Tibial artery (tissue), 4 donors: ENCODE measurements at regions not wholly inside any gene's neighbourhood (a gene's known extent, or its start where the extent isn't known, plus 50 kb on each side); places are given as distances from the start of the nearest gene placed in this dataset.

ENCODE experiments used
- DNase-seq, 2 donors: peaks; one replicate each; pipeline ENCODE4 v3.0.0-alpha.2; 2019
- H3K27ac ChIP-seq, 2 donors: fragments of 200-600 bp; sonication (generic) in 1 of 2; 1 replicate in 1 of 2; 2 replicates in 1 of 2; pipeline ENCODE4 v1.5.1; 2018 to 2019; ENCODE audit warnings: mild to moderate bottlenecking in 1 of 2
- H3K27me3 ChIP-seq, 2 donors: fragments of 200-600 bp; sonication (generic) in 1 of 2; one replicate each; pipeline versions ENCODE4 v1.5.1 to v1.6.0; 2016 to 2019
- H3K36me3 ChIP-seq, 3 donors: fragments of 200-600 bp; sonication (generic) in 2 of 3; one replicate each; pipeline ENCODE4 v1.5.1; 2016 to 2019; ENCODE audit warnings: mild to moderate bottlenecking in 2 of 3
- H3K4me1 ChIP-seq, 4 donors: fragments of 200-600 bp; sonication (generic) in 2 of 4; 1 replicate in 3 of 4; 2 replicates in 1 of 4; pipeline ENCODE4 v1.5.1; 2016 to 2019
- H3K4me3 ChIP-seq, 2 donors: fragments of 200-600 bp; sonication (generic) in 1 of 2; 1 replicate in 1 of 2; 2 replicates in 1 of 2; pipeline ENCODE4 v1.5.1; 2018 to 2019; ENCODE audit warnings: mild to moderate bottlenecking in 2 of 2
- H3K9me3 ChIP-seq, 3 donors: fragments of 200-600 bp; sonication (generic) in 1 of 3; one replicate each; pipeline ENCODE4 v1.5.1; 2016 to 2019
- CTCF ChIP-seq, 2 experiments: fragments of 200-600 bp in 1 of 2; fragments of 450-650 bp in 1 of 2; IDR thresholded peaks; one replicate each; pipeline ENCODE4 v1.5.1; 2017 to 2019; ENCODE audit warnings: antibody characterized with exemption in 2 of 2, mild to moderate bottlenecking in 1 of 2, moderate library complexity in 1 of 2
- intact Hi-C: fragments of 100-400 bp; cut with DNase I; formaldehyde crosslinking; loops from one replicate; pipeline ENCODE4 v1.15.0; 2023; ENCODE audit warnings: low total_unique reads

DNA sequence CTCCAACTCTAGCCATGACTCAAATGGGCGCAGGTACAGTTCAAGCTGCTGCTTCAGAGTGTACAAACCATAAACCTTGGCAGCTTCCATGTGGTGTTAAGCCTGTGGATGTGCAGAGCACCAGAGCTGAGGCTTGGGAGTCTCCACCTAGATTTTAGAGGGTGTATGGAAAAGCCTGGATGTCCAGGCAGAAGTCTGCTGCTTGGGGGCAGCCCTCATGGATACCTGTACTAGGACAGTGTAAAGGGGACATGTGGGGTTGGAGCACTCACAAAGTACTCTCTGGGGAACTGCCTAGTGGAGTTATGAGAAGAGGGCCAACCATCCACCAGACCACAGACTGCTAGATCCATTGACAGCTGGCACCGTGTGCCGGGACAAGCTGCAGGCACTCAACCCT, 273.5 kb upstream of the ST8SIA4 start:
- Histone ChIP-seq H3K27me3 (no peaks in the 10 kb centered on the region), H3K9me3 (no peaks in the 10 kb centered on the region), H3K27ac (no peak overlapping the region), H3K36me3 (no peaks in the 10 kb centered on the region), H3K4me3 (no peak overlapping the region), H3K4me1 (no peaks in the 10 kb centered on the region)
- intact Hi-C loops = no loop called here
- no peak for TF ChIP-seq CTCF (IDR thresholded peaks at IDR 0.05)
- DNase-seq = no peak

DNA sequence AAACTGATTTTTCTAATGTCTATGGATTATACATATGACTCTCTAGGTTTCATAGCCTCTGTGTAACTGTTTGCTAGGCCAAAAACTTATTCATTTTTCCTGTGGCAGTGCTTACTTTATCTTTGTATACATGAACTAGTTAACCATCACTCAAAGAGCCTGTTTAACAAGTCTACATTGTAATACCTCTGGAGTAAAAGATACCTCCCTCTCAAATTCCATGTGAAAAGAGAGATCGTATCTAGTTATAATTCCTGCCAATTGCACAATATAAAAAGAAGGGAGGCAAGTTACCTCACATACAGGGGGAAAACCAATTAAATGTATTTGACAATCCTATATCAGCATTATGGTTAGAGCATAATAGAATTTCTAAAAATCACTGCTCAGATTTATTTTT, 271.9 kb upstream of the ST8SIA4 start:
- H3K4me3 ChIP-seq = no peak overlapping the region
- no peaks in the 10 kb centered on the region for H3K27me3 ChIP-seq
- no peaks in the 10 kb centered on the region for H3K36me3 ChIP-seq
- no peak overlapping the region for H3K27ac ChIP-seq
- no peaks in the 10 kb centered on the region for H3K4me1 ChIP-seq
- intact Hi-C loops = no loop called here
- DNase-seq = no peak
- no peak for TF ChIP-seq CTCF (IDR thresholded peaks at IDR 0.05)
- H3K9me3 ChIP-seq = no peaks in the 10 kb centered on the region

DNA sequence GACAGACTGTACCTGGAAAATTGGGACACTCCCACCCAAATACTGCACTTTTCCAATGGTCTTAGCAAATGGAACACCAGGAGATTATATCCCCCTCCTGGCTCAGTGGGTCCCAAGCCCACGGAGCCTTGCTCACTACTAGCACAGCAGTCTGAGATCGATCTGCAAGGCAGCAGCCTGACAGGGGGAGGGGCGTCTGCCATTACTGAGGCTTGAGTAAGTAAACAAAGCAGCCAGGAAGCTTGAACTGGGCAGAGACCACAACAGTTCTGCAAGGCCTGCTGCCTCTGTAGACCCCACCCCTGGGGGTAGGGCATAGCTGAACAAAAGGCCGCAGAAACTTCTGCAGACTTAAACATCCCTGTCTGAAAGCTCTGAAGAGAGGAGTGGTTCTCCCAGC, 260.0 kb upstream of the ST8SIA4 start:
- H3K36me3 ChIP-seq = no peaks in the 10 kb centered on the region
- H3K4me1 ChIP-seq = no peaks in the 10 kb centered on the region
- TF ChIP-seq CTCF (IDR thresholded peaks at IDR 0.05) = no peak

GRCh38 chr5:101160002-101160401, 256.9 kb upstream of the ST8SIA4 start:
- intact Hi-C loops = no loop called here
- no peak for TF ChIP-seq CTCF (IDR thresholded peaks at IDR 0.05)
- no peak overlapping the region for H3K27ac ChIP-seq
- H3K36me3 ChIP-seq = no peaks in the 10 kb centered on the region
- H3K9me3 ChIP-seq = no peaks in the 10 kb centered on the region
- no peaks in the 10 kb centered on the region for H3K27me3 ChIP-seq
- no peak overlapping the region for H3K4me3 ChIP-seq
- no peak for DNase-seq
- H3K4me1 ChIP-seq = no peaks in the 10 kb centered on the region

More for the DNA sequence above, 260.0 kb upstream of the ST8SIA4 start:
- H3K27ac ChIP-seq = no peak overlapping the region
- H3K27me3 ChIP-seq = no peaks in the 10 kb centered on the region
- H3K4me3 ChIP-seq = no peak overlapping the region
- intact Hi-C loops = no loop called here
- DNase-seq = no peak
- H3K9me3 ChIP-seq = no peaks in the 10 kb centered on the region

DNA sequence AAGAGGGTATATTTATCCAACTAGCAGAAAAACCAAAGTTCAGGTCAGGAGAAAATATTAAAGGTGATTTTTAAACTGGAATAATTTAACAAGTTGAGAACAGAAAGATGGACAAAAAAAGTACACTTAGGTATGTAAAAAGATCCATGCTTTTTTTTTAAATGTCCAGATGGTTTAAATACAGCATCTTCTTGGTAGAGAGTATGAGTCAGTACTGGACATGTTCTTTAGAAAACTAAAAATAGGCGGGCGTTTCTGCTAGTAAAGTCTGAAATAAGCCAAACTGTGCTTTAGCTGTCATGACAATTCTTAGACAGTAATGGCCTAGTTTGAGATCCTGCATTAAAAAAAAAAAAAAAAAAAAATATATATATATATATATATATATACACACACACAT, 255.9 kb upstream of the ST8SIA4 start:
- H3K9me3 ChIP-seq = no peaks in the 10 kb centered on the region
- H3K36me3 ChIP-seq = no peaks in the 10 kb centered on the region
- intact Hi-C loops = no loop called here
- no peak overlapping the region for H3K27ac ChIP-seq
- DNase-seq = no peak
- H3K4me1 ChIP-seq = no peaks in the 10 kb centered on the region
- H3K27me3 ChIP-seq = no peaks in the 10 kb centered on the region
- TF ChIP-seq CTCF (IDR thresholded peaks at IDR 0.05) = no peak
- H3K4me3 ChIP-seq = no peak overlapping the region

GRCh38 chr5:101153526-101153925, 250.4 kb upstream of the ST8SIA4 start:
- Histone ChIP-seq H3K27me3 (no peaks in the 10 kb centered on the region), H3K36me3 (no peaks in the 10 kb centered on the region), H3K4me1 (no peaks in the 10 kb centered on the region), H3K27ac (no peak overlapping the region), H3K4me3 (no peak overlapping the region), H3K9me3 (no peaks in the 10 kb centered on the region)
- intact Hi-C loops = no loop called here
- DNase-seq = no peak
- no peak for TF ChIP-seq CTCF (IDR thresholded peaks at IDR 0.05)
